ENCODE measurements at regions not wholly inside any gene's neighbourhood (a gene's known extent, or its start where the extent isn't known, plus 50 kb on each side); places are given as distances from the start of the nearest gene placed in this dataset.

- no peak for TF ChIP-seq CTCF (conservative IDR thresholded peaks at IDR 0.05; ENCODE audit: low read depth, low read length)
- H3K4me3 ChIP-seq (ENCODE audit: low read length), result no peak overlapping the region
- no peak for DNase-seq (ENCODE audit: low read depth)
Observed at GRCh38 chr3:159528251-159528895, 460.3 kb upstream of the IL12A start.

DNA sequence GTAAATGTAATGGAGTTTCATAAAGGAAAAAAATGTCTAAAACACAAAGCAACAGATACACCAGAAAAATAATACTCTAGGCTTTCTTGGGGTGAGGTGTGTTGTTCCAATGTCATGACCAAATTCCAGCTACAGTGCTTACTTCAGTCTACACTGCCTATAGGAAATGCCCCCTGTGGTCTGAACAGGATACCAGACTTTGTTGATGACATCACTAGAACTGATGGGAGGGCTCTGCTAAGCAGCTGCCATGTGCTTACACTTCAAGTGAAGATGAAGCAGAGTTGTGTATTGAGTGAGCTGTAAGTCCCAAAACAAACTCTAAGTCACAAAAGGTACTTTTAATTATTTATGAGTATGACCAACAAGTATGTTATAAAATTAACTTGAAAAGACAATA is 456.1 kb upstream of the IL12A start:
- DNase-seq (ENCODE audit: low read depth), result no peak
- no peak overlapping the region for H3K4me3 ChIP-seq (ENCODE audit: low read length)
- TF ChIP-seq CTCF (conservative IDR thresholded peaks at IDR 0.05; ENCODE audit: low read depth, low read length), result no peak

DNA sequence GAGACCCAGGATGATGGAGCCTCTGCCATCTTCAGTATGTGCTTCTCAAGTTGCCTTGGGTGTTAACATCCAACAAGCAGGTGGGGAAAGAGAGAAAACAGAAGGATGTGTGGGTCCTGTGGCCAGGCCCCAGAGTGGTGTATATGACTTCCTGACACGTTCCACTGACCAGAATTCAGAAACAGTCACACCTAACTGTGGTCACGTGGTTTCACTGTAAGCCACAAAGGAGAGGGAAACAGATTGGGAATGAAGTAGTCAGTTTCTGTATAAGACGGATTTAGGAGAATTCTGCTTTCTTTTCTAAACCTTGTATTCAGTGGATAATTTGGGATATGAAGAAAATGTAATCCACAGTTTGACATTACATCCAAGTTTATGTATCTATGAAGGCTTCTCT is 454.1 kb upstream of the IL12A start:
- H3K4me3 ChIP-seq (ENCODE audit: low read length), result no peak overlapping the region
- no peak for TF ChIP-seq CTCF (conservative IDR thresholded peaks at IDR 0.05; ENCODE audit: low read depth, low read length)
- no peak for DNase-seq (ENCODE audit: low read depth)

DNA sequence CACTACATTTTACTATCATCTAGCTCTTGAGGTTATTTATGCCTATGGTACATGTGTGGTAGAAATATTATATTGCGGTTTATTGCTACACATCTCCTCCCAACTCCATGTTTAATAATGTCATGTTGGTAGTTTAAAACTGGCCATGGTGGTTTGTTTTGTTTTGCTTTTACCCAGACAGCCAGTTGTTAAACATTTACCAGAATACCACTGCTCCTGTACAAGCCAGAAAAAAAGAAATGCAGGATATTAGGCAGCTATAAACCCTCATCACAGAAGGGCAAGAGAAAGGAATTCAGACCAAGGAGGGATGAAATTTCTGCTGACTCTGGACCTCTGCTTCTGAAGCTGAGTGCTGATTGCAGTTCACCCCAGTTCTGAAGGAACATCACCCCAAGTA is 451.8 kb upstream of the IL12A start:
- no peak overlapping the region for H3K4me3 ChIP-seq (ENCODE audit: low read length)
- TF ChIP-seq CTCF (conservative IDR thresholded peaks at IDR 0.05; ENCODE audit: low read depth, low read length), result no peak

GRCh38 chr3:159538507-159538906 is 450.1 kb upstream of the IL12A start:
- no peak for TF ChIP-seq CTCF (conservative IDR thresholded peaks at IDR 0.05; ENCODE audit: low read depth, low read length)
- DNase-seq (ENCODE audit: low read depth), result no peak
- no peak overlapping the region for H3K4me3 ChIP-seq (ENCODE audit: low read length)

More for the DNA sequence above, 451.8 kb upstream of the IL12A start:
- no peak for DNase-seq (ENCODE audit: low read depth)

GRCh38 chr3:159540882-159541495 is 447.6 kb upstream of the IL12A start:
- no peak for TF ChIP-seq CTCF (conservative IDR thresholded peaks at IDR 0.05; ENCODE audit: low read depth, low read length)
- H3K4me3 ChIP-seq (ENCODE audit: low read length), result no peak overlapping the region
- DNase-seq (ENCODE audit: low read depth), result no peak

GRCh38 chr3:159548675-159549335 is 439.8 kb upstream of the IL12A start:
- TF ChIP-seq CTCF (conservative IDR thresholded peaks at IDR 0.05; ENCODE audit: low read depth, low read length), result no peak
- no peak overlapping the region for H3K4me3 ChIP-seq (ENCODE audit: low read length)
- DNase-seq (ENCODE audit: low read depth), result peak; percentile 31
